Mesothelial cell of epicardium (in vitro differentiated cells): ENCODE measurements at regions not wholly inside any gene's neighbourhood (a gene's known extent, or its start where the extent isn't known, plus 50 kb on each side); places are given as distances from the start of the nearest gene placed in this dataset.

ENCODE experiments used
- DNase-seq, 2 experiments: peaks; one replicate each; pipeline ENCODE4 v3.0.0; 2021; ENCODE audit warnings: low spot score in 2 of 2; ENCODE audit not compliant: unreplicated experiment in 2 of 2
- H3K27ac Mint-ChIP-seq: 2 replicates; pipeline ENCODE4 v1.8.0; 2021; ENCODE audit warnings: mixed read lengths
- H3K27me3 Mint-ChIP-seq: 2 replicates; pipeline ENCODE4 v1.8.0; 2021; ENCODE audit warnings: low read depth, mixed read lengths
- H3K36me3 Mint-ChIP-seq: 2 replicates; pipeline ENCODE4 v1.8.0; 2021; ENCODE audit warnings: mixed read lengths
- H3K4me1 Mint-ChIP-seq: 2 replicates; pipeline ENCODE4 v1.8.0; 2021; ENCODE audit warnings: mixed read lengths
- H3K4me3 Mint-ChIP-seq: 2 replicates; pipeline ENCODE4 v1.8.0; 2021; ENCODE audit warnings: mild to moderate bottlenecking, moderate library complexity, mixed read lengths
- H3K9me3 Mint-ChIP-seq: 2 replicates; pipeline ENCODE4 v1.8.0; 2021; ENCODE audit warnings: mixed read lengths
- TF ChIP-seq, protein P1 (sequence below): fragments of 200-600 bp; sonication (generic); IDR thresholded peaks from one replicate; pipeline ENCODE4 v1.5.0; 2021; ENCODE audit warnings: antibody characterized with exemption; ENCODE audit not compliant: unreplicated experiment

- H3K4me1 Mint-ChIP-seq = no peaks in the 10 kb centered on the region
- H3K27me3 Mint-ChIP-seq = no peaks in the 10 kb centered on the region
- H3K9me3 Mint-ChIP-seq = no peaks in the 10 kb centered on the region
- no peaks in the 10 kb centered on the region for H3K36me3 Mint-ChIP-seq
- TF ChIP-seq, protein P1, sequence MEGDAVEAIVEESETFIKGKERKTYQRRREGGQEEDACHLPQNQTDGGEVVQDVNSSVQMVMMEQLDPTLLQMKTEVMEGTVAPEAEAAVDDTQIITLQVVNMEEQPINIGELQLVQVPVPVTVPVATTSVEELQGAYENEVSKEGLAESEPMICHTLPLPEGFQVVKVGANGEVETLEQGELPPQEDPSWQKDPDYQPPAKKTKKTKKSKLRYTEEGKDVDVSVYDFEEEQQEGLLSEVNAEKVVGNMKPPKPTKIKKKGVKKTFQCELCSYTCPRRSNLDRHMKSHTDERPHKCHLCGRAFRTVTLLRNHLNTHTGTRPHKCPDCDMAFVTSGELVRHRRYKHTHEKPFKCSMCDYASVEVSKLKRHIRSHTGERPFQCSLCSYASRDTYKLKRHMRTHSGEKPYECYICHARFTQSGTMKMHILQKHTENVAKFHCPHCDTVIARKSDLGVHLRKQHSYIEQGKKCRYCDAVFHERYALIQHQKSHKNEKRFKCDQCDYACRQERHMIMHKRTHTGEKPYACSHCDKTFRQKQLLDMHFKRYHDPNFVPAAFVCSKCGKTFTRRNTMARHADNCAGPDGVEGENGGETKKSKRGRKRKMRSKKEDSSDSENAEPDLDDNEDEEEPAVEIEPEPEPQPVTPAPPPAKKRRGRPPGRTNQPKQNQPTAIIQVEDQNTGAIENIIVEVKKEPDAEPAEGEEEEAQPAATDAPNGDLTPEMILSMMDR = no peak
- H3K27ac Mint-ChIP-seq = no peak overlapping the region
- H3K4me3 Mint-ChIP-seq = no peak overlapping the region
- no peak for DNase-seq
Measured at GRCh38 chrX:7205037-7205577, 57.2 kb upstream of the PUDP start.

DNA sequence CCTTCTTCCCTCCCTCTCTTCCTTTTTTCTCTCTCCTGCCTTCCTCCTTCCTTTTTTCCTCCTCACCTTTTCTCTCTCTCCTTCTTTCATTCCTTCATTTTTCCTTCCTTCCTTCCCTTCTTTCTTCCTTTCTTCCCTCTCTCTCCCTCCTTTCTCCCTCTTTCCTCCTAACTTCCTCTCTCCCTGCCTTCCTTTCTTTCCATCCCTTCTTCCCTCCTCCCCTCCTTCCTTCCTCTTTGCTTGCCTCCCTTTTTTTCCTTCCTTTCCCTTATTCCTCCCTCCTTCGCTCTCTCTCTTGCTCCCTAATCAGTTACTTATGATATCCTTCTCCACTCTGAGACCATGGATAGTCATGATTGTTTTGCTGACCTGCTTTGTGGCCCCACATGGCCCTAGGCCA is 56.7 kb upstream of the PUDP start:
- H3K36me3 Mint-ChIP-seq = no peaks in the 10 kb centered on the region
- no peak overlapping the region for H3K4me3 Mint-ChIP-seq
- no peak for DNase-seq
- no peaks in the 10 kb centered on the region for H3K27me3 Mint-ChIP-seq
- TF ChIP-seq, protein P1 = no peak
- no peak overlapping the region for H3K27ac Mint-ChIP-seq
- H3K9me3 Mint-ChIP-seq = no peaks in the 10 kb centered on the region
- no peaks in the 10 kb centered on the region for H3K4me1 Mint-ChIP-seq

DNA sequence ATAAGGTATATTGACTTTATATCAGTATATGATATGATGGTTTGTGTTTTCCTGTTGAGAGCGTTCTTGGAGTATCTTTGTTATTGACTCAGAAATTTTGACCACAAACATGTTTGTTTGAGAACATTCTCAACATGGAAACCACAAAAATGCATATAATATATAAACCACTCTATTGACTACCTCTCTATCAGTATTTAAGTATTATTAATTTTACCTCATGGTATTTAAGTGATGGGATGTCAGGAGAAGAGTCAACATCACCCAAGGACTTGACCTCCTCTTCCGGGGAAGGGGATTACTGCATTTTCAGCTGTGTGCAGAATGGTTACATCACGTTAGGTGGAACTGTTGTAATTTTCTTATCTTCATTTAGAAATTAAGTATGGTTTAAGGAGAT is 54.3 kb upstream of the PUDP start:
- Mint-ChIP-seq H3K36me3 (no peaks in the 10 kb centered on the region), H3K4me3 (no peak overlapping the region), H3K4me1 (peaks cover 7% of the 10 kb centered on the region), H3K27ac (no peak overlapping the region), H3K9me3 (no peaks in the 10 kb centered on the region), H3K27me3 (no peaks in the 10 kb centered on the region)
- DNase-seq = no peak
- TF ChIP-seq, protein P1 = no peak

GRCh38 chrX:7201496-7201895 is 53.5 kb upstream of the PUDP start:
- DNase-seq = no peak
- Mint-ChIP-seq H3K4me3 (no peak overlapping the region), H3K27ac (no peak overlapping the region), H3K27me3 (no peaks in the 10 kb centered on the region), H3K9me3 (no peaks in the 10 kb centered on the region), H3K36me3 (no peaks in the 10 kb centered on the region), H3K4me1 (peaks cover 7% of the 10 kb centered on the region)
- TF ChIP-seq, protein P1 = no peak

- no peak overlapping the region for H3K4me3 Mint-ChIP-seq
Measured at GRCh38 chrX:7198499-7198898, 50.5 kb upstream of the PUDP start.

More at GRCh38 chrX:7198499-7198898, 50.5 kb upstream of the PUDP start:
- no peak overlapping the region for H3K27ac Mint-ChIP-seq
- TF ChIP-seq, protein P1 = no peak
- peaks cover 7% of the 10 kb centered on the region for H3K4me1 Mint-ChIP-seq
- H3K27me3 Mint-ChIP-seq = no peaks in the 10 kb centered on the region
- H3K36me3 Mint-ChIP-seq = no peaks in the 10 kb centered on the region
- no peaks in the 10 kb centered on the region for H3K9me3 Mint-ChIP-seq
- no peak for DNase-seq
